Upper lobe of left lung (tissue), 6 donors: ENCODE measurements at regions not wholly inside any gene's neighbourhood (a gene's known extent, or its start where the extent isn't known, plus 50 kb on each side); places are given as distances from the start of the nearest gene placed in this dataset.

ENCODE experiments used
- ATAC-seq, 2 donors: fragments of 200-7000 bp; cut with Tn5 transposase; one replicate each; pipeline ENCODE4 v1.9.1; 2022; ENCODE audit warnings: mild to moderate bottlenecking in 2 of 2, moderate library complexity in 2 of 2; ENCODE audit not compliant: low FRiP score in 2 of 2
- DNase-seq, 2 donors: peaks; one replicate each; pipeline ENCODE4 v3.0.0-alpha.2; 2019 to 2020
- H3K27ac ChIP-seq, 4 donors: fragments of 200-600 bp; sonication (generic); one replicate each; pipeline ENCODE4 v1.5.1; 2016 to 2019
- H3K27me3 ChIP-seq, 4 donors: fragments of 200-600 bp; sonication (generic); one replicate each; pipeline ENCODE4 v1.5.1; 2017 to 2019
- H3K36me3 ChIP-seq, 4 donors: fragments of 200-600 bp; sonication (generic); one replicate each; pipeline ENCODE4 v1.5.1; 2016 to 2019
- H3K4me1 ChIP-seq, 4 donors: fragments of 200-600 bp; sonication (generic); one replicate each; pipeline ENCODE4 v1.5.1; 2018 to 2019
- H3K4me3 ChIP-seq, 4 donors: fragments of 200-600 bp; sonication (generic); one replicate each; pipeline ENCODE4 v1.5.1; 2017 to 2019; ENCODE audit warnings: mild to moderate bottlenecking in 2 of 4, moderate library complexity in 1 of 4
- H3K9me3 ChIP-seq, 4 donors: fragments of 200-600 bp; sonication (generic); one replicate each; pipeline ENCODE4 v1.5.1; 2018 to 2019
- EP300 ChIP-seq, 4 donors: sonication (generic); formaldehyde crosslinking; IDR thresholded peaks; one replicate each; pipeline ENCODE4 v1.5.1; 2017; ENCODE audit warnings: antibody characterized with exemption in 4 of 4, control low read depth in 2 of 4
- POLR2A ChIP-seq, 4 donors: fragments of 450-650 bp; IDR thresholded peaks; one replicate each; pipeline ENCODE4 v1.5.1; 2016 to 2017; ENCODE audit warnings: antibody characterized with exemption in 4 of 4, mild to moderate bottlenecking in 2 of 4
- POLR2AphosphoS5 ChIP-seq, 2 donors: sonication (generic); formaldehyde crosslinking; IDR thresholded peaks; one replicate each; pipeline ENCODE4 v1.5.1; 2017; ENCODE audit warnings: antibody characterized with exemption in 2 of 2
- WGBS, 2 donors: methylation state at CpG; one replicate each; pipeline ENCODE4 v1.1.5; 2017 to 2018; 5-methylcytosine and 5-hydroxymethylcytosine counted together
- TF ChIP-seq, protein P1 (sequence below), 6 experiments: fragments of 450-650 bp in 4 of 6; fragments of 200-600 bp in 2 of 6; sonication (generic) in 2 of 6; IDR thresholded peaks; one replicate each; pipeline ENCODE4 v1.5.1; 2016 to 2019; ENCODE audit warnings: antibody characterized with exemption in 6 of 6
- donor health status: DM: no; HTN: no; CAD: no; lungs with moderate emphysema.
- donor health status: DM: no; HTN: yes; CAD: no; lungs with severe emphysema.

DNA sequence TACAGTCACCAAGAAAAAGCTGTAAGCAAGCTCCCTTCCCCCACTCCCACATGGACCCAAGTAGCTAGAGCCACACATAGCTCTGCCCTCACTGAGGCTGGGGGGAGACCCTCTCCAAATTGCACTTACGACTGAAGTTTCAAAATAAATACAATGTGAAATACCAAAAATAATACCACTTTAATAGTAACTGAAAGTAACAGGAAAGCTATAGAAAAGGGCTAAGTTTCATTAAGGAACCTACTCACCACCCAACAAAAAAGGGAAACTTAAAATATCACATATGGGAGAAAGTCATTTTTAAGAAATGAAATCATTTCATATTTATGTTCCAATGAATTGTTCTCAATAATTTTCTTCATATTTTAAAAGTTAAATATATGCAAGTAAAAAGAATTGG is 130.4 kb upstream of the UBE2E2 start:
- TF ChIP-seq POLR2A (IDR thresholded peaks at IDR 0.05) (no peak), EP300 (IDR thresholded peaks at IDR 0.05) (no peak), POLR2AphosphoS5 (IDR thresholded peaks at IDR 0.05) (no peak)
- TF ChIP-seq, protein P1, sequence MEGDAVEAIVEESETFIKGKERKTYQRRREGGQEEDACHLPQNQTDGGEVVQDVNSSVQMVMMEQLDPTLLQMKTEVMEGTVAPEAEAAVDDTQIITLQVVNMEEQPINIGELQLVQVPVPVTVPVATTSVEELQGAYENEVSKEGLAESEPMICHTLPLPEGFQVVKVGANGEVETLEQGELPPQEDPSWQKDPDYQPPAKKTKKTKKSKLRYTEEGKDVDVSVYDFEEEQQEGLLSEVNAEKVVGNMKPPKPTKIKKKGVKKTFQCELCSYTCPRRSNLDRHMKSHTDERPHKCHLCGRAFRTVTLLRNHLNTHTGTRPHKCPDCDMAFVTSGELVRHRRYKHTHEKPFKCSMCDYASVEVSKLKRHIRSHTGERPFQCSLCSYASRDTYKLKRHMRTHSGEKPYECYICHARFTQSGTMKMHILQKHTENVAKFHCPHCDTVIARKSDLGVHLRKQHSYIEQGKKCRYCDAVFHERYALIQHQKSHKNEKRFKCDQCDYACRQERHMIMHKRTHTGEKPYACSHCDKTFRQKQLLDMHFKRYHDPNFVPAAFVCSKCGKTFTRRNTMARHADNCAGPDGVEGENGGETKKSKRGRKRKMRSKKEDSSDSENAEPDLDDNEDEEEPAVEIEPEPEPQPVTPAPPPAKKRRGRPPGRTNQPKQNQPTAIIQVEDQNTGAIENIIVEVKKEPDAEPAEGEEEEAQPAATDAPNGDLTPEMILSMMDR (IDR thresholded peaks at IDR 0.05) = no peak
- H3K4me1 ChIP-seq = peaks cover 0 to 3% (median 0%) of the 10 kb centered on the region in 4 donors
- no peak overlapping the region for H3K4me3 ChIP-seq
- no peaks in the 10 kb centered on the region for H3K36me3 ChIP-seq
- WGBS, 2 donors = 70 to 80% methylated on average over 1 of the region's 1 CpG
- no peak overlapping the region for H3K27ac ChIP-seq
- H3K9me3 ChIP-seq = no peaks in the 10 kb centered on the region
- no peak for ATAC-seq
- no peak for DNase-seq
- H3K27me3 ChIP-seq = no peaks in the 10 kb centered on the region

DNA sequence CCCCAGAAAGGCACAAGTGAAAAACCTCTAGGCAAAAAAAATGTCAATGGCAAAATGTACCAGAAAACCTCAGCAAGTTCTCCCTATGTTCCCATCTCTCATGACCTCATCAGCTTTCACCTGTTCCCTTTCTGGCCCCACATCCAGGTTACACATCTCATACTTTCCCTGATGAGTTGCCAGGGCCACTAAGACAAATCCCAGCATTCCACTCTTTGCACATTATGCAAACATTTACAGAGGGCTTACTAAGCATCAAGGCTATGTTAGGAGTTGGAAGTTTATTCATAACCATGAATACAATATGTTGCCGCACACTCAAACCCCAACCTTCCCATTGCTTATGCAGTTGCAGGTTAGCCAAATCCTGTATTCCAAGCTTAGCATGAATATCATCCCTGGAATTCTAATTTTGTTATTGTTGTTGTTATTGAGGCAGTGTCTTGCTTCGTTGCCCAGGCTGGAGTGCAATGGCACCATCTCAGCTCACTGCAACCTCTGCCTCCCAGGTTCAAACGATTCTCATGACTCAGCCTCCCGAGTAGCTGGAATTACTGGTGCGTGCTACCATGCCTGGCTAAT is 129.3 kb upstream of the UBE2E2 start:
- H3K27me3 ChIP-seq = no peaks in the 10 kb centered on the region
- no peaks in the 10 kb centered on the region for H3K9me3 ChIP-seq
- H3K36me3 ChIP-seq = no peaks in the 10 kb centered on the region
- H3K27ac ChIP-seq = no peak overlapping the region
- 90 to 97% methylated on average over 5 of the region's 5 CpGs for WGBS, 2 donors
- no peak overlapping the region for H3K4me3 ChIP-seq
- ATAC-seq (no peak), DNase-seq (no peak)
- peaks cover 0 to 3% (median 0%) of the 10 kb centered on the region in 4 donors for H3K4me1 ChIP-seq
- TF ChIP-seq POLR2AphosphoS5 (IDR thresholded peaks at IDR 0.05) (no peak), EP300 (IDR thresholded peaks at IDR 0.05) (no peak), POLR2A (IDR thresholded peaks at IDR 0.05) (no peak)
- TF ChIP-seq, protein P1 (IDR thresholded peaks at IDR 0.05) = no peak

DNA sequence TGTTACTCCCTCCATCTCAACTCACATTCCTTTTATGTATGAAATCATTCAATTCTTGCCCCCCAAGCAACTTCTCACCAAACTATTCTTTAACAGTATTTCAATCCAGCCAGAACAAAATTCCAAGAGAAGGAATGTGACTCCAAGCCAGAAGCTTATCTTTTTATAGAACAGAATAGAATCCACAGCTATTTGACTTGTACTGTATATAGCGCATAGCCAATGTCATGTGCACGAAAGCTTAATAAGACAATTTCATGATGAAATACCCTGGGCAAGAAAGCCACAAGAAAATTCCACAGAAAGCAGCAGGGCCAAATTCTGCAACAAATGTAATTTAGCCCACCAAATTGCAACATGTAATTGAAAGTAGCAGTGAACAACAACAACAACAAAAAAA is 127.6 kb upstream of the UBE2E2 start:
- H3K9me3 ChIP-seq = no peaks in the 10 kb centered on the region
- no peak for DNase-seq
- no peak for ATAC-seq
- no peak overlapping the region for H3K4me3 ChIP-seq
- 52 to 56% methylated on average over 2 of the region's 2 CpGs for whole genome bisulfite sequencing, 2 donors
- TF ChIP-seq, protein P1 (IDR thresholded peaks at IDR 0.05) = no peak
- TF ChIP-seq EP300 (IDR thresholded peaks at IDR 0.05) = no peak
- TF ChIP-seq POLR2AphosphoS5 (IDR thresholded peaks at IDR 0.05) = no peak
- no peak for TF ChIP-seq POLR2A (IDR thresholded peaks at IDR 0.05)
- H3K27ac ChIP-seq = no peak overlapping the region
- no peaks in the 10 kb centered on the region for H3K27me3 ChIP-seq
- no peaks in the 10 kb centered on the region for H3K36me3 ChIP-seq
- H3K4me1 ChIP-seq = peaks cover 0 to 5% (median 1%) of the 10 kb centered on the region in 4 donors

DNA sequence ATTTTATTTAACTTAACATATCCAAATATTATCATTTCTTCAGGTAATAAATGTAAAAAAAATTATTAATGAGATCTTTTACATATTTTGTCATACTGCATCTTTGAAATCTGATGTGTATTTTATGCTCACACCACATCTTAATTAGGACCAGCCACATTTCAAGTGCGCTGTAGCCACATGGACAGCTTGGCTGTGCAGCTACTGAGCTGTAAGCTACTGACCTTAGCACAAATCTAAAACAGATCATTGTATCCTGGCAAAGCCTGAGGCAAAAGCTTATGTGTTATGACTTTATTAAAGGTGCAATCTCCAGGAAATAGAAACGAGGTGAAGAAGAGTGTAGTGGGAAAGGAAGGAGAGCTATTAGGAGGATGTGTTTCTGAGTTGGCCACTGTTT is 126.7 kb upstream of the UBE2E2 start:
- Histone ChIP-seq H3K9me3 (no peaks in the 10 kb centered on the region), H3K27ac (no peak overlapping the region), H3K36me3 (no peaks in the 10 kb centered on the region), H3K27me3 (no peaks in the 10 kb centered on the region), H3K4me1 (peaks cover 0 to 5% (median 1%) of the 10 kb centered on the region in 4 donors), H3K4me3 (no peak overlapping the region)
- ATAC-seq (no peak), DNase-seq (no peak)
- WGBS, 2 donors = 69 to 71% methylated on average over 2 of the region's 2 CpGs
- TF ChIP-seq EP300 (IDR thresholded peaks at IDR 0.05) = no peak
- TF ChIP-seq, protein P1 (IDR thresholded peaks at IDR 0.05) = no peak
- no peak for TF ChIP-seq POLR2A (IDR thresholded peaks at IDR 0.05)
- no peak for TF ChIP-seq POLR2AphosphoS5 (IDR thresholded peaks at IDR 0.05)

DNA sequence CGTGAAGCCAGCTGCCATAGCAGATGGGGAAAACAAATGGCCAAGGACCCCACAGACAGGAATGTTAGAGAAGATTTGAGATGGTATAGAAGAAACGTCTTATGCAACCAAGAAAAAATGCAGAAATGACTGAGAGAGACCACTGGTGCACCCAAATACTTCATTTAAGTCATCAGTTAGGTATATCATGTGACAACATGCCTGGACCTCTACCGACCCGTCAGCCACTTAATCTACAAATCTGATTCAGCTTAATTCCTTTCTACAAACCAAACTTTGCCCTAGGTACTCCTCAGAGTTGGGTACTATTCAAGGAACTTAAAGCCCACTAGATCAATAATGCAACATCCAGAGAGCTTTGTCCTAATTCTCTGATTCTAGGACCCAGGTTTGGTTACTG is 126.0 kb upstream of the UBE2E2 start:
- ATAC-seq = no peak

More for the DNA sequence above, 126.0 kb upstream of the UBE2E2 start:
- no peak overlapping the region for H3K27ac ChIP-seq
- H3K27me3 ChIP-seq = no peaks in the 10 kb centered on the region
- no peak overlapping the region for H3K4me3 ChIP-seq
- H3K4me1 ChIP-seq = peaks cover 0 to 5% (median 1%) of the 10 kb centered on the region in 4 donors
- no peak for DNase-seq
- no peak for TF ChIP-seq POLR2AphosphoS5 (IDR thresholded peaks at IDR 0.05)
- no peak for TF ChIP-seq POLR2A (IDR thresholded peaks at IDR 0.05)
- TF ChIP-seq, protein P1 (IDR thresholded peaks at IDR 0.05) = no peak
- TF ChIP-seq EP300 (IDR thresholded peaks at IDR 0.05) = no peak
- 85 to 87% methylated on average over 4 of the region's 4 CpGs for WGBS, 2 donors
- no peaks in the 10 kb centered on the region for H3K9me3 ChIP-seq
- no peaks in the 10 kb centered on the region for H3K36me3 ChIP-seq
